ENCODE measurements at regions not wholly inside any gene's neighbourhood (a gene's known extent, or its start where the extent isn't known, plus 50 kb on each side); places are given as distances from the start of the nearest gene placed in this dataset.

- TF ChIP-seq BHLHE40 (IDR thresholded peaks at IDR 0.05; ENCODE audit: borderline replicate concordance), result no peak
- TF ChIP-seq PKNOX1 (IDR thresholded peaks at IDR 0.05), result no peak
- no peak for TF ChIP-seq LEF1 (IDR thresholded peaks at IDR 0.05; ENCODE audit: borderline replicate concordance)
- TF ChIP-seq ARNT (IDR thresholded peaks at IDR 0.05), result no peak
- no peak for TF ChIP-seq FOXM1 (IDR thresholded peaks at IDR 0.05; ENCODE audit: borderline replicate concordance)
- no peak for TF ChIP-seq L3MBTL2 (conservative IDR thresholded peaks at IDR 0.05)
- no peak for TF ChIP-seq SP1 (IDR thresholded peaks at IDR 0.05)
- no peak for TF ChIP-seq ELF4 (IDR thresholded peaks at IDR 0.05)
- no peak for TF ChIP-seq CTBP1 (IDR thresholded peaks at IDR 0.05; ENCODE audit: borderline replicate concordance)
- no peak for TF ChIP-seq SUZ12 (IDR thresholded peaks at IDR 0.05)
These were observed 59.2 kb upstream of the SSX2IP start for GRCh38 chr1:84749427-84749826.

Measured in HEK293T (cell line).